ENCODE measurements at regions not wholly inside any gene's neighbourhood (a gene's known extent, or its start where the extent isn't known, plus 50 kb on each side); places are given as distances from the start of the nearest gene placed in this dataset.

DNA sequence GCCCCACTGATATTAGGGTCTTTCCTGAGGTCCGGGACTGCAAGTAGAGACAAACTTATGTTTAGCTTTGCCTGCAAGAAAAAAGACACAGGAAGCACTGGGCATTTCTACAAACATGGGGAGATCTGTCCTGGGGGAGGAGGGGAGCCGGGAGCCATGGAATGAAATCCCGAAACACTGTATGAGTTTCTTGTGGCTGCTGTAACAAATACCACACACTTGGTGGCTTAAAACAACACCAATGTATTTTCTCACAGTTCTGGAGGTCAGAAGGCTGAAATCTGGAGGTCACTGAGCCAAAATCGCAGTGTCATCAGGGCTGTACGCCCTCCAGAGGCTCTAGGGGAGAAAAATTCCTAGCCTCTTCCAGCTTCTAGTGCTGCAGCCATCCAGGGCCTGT is 114.0 kb upstream of the CHST15 start:
- TF ChIP-seq, protein P1, sequence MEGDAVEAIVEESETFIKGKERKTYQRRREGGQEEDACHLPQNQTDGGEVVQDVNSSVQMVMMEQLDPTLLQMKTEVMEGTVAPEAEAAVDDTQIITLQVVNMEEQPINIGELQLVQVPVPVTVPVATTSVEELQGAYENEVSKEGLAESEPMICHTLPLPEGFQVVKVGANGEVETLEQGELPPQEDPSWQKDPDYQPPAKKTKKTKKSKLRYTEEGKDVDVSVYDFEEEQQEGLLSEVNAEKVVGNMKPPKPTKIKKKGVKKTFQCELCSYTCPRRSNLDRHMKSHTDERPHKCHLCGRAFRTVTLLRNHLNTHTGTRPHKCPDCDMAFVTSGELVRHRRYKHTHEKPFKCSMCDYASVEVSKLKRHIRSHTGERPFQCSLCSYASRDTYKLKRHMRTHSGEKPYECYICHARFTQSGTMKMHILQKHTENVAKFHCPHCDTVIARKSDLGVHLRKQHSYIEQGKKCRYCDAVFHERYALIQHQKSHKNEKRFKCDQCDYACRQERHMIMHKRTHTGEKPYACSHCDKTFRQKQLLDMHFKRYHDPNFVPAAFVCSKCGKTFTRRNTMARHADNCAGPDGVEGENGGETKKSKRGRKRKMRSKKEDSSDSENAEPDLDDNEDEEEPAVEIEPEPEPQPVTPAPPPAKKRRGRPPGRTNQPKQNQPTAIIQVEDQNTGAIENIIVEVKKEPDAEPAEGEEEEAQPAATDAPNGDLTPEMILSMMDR (IDR thresholded peaks at IDR 0.05; ENCODE audit: insufficient read depth, low read depth, low read length, missing control alignments) = no peak
- no peak overlapping the region for H3K4me3 ChIP-seq (ENCODE audit: low read depth, low read length)
- no peak for DNase-seq (ENCODE audit: low read depth)

DNA sequence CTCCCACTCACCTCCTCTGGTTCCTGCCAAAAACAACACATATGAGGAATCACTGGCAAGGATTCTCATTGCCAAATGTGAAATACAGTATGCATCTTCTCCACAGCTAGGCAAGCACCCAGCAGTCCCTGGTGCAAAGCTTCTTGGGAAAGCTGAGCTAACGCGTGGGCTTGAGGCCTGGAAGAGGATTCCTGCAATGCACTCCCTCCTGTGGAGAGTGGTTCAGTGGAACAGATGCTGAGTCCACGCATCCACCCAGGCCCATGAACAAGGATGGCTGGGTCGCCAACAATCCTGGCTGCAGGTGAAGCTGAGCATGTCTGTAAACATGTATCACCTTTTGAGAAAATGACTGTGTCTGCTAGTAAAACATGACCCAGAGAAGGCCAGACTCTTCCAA is 113.2 kb upstream of the CHST15 start:
- H3K4me3 ChIP-seq (ENCODE audit: low read depth, low read length) = no peak overlapping the region
- TF ChIP-seq, protein P1 (IDR thresholded peaks at IDR 0.05; ENCODE audit: insufficient read depth, low read depth, low read length, missing control alignments) = no peak
- no peak for DNase-seq (ENCODE audit: low read depth)

DNA sequence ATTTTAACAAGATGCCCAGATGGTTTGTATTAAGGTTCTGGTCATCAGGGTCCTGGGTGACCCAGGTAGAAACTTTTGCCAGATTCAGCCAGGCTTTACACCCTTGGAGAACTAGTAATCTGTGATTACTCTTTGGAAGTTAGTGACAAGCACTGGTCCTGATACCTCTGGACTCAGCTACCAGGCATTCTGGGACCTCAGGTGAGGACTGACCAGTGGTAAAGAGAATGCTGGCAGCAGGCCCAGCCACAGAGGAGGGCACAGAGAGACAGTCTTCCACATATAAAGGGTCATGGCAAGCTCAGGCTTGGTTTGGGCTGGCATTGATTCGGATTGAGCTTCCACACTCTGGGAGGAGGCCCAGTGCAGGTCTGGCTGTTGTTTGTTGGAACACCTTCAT is 112.0 kb upstream of the CHST15 start:
- no peak for DNase-seq (ENCODE audit: low read depth)
- H3K4me3 ChIP-seq (ENCODE audit: low read depth, low read length) = no peak overlapping the region
- TF ChIP-seq, protein P1 (IDR thresholded peaks at IDR 0.05; ENCODE audit: insufficient read depth, low read depth, low read length, missing control alignments) = no peak

DNA sequence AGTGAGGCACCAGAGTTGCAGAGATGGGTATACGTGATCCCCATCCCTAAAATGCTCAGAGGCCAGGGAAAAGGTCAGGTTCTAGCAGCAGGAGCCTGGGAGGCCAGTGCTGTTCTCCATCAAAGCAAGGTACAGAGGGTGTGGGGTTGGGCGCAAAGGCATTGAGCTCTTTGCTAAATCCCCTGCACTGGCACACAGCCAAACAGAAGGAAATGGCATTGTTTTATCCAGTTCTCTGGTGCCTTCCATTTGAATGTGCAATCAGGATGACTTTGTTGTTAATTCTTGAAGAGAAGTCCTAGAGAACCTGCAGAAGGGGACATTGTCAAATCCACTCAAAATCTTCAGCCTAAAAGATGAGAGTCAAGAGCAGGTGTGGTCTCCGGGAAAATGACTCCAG is 111.3 kb upstream of the CHST15 start:
- no peak for DNase-seq (ENCODE audit: low read depth)
- H3K4me3 ChIP-seq (ENCODE audit: low read depth, low read length) = no peak overlapping the region
- TF ChIP-seq, protein P1 (IDR thresholded peaks at IDR 0.05; ENCODE audit: insufficient read depth, low read depth, low read length, missing control alignments) = no peak

DNA sequence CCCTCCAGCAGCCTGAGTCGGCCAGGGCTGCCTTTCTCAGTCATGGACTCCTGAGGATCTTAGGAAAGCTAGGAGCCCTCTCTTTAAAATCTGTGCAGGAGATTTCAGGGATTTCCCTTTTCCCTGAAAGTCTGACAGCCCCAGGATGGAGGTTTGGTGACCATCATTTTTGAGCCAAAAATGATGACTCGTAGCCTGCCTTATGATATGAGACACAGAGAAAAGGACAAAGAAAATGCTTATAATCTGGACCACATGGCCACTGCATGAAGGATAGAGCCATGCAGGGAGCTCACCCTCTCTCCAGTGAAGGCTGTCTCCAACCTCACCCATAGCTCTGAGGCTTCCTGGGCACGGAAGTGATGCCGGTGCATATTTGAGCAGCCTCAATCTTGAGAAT is 106.6 kb upstream of the CHST15 start:
- TF ChIP-seq, protein P1 (IDR thresholded peaks at IDR 0.05; ENCODE audit: insufficient read depth, low read depth, low read length, missing control alignments) = no peak
- no peak overlapping the region for H3K4me3 ChIP-seq (ENCODE audit: low read depth, low read length)
- DNase-seq (ENCODE audit: low read depth) = no peak

DNA sequence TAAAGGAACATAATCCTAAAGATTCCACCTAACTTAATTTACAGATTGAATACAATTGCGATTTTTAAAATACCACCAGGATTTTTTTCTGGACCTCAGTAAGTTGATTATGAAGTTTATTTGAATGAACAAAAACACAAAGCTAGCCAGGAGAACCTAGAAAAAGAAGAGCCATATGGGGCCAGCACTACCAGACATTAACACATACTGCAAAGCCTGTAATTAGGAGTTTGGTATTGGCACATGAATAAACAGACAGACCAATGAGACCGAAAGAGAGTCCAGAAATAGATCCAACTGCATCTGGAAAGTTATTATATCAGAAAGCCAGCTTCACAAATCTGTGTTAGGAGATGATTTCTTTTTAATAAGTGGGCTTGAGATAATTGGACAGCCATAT is 105.5 kb upstream of the CHST15 start:
- H3K4me3 ChIP-seq (ENCODE audit: low read depth, low read length) = no peak overlapping the region
- TF ChIP-seq, protein P1 (IDR thresholded peaks at IDR 0.05; ENCODE audit: insufficient read depth, low read depth, low read length, missing control alignments) = no peak
- no peak for DNase-seq (ENCODE audit: low read depth)

DNA sequence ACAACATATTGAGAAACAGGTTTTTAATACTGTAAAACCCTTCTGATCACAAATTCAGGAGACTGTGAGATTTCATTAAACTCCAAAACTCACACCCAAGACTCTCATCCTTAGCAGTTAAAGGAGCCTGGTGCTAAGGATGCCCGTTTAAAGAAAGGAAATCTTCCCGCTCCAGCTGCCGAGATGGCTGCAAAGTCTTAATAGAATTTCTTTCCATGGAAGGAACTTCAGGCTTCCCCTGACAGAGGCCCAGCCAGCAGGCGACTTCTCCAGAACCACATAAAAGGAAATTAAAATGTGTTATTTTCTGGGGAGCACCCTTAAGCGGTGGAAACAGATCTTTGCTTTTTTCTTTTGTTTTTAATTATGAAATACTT is 104.7 kb upstream of the CHST15 start:
- DNase-seq (ENCODE audit: low read depth) = no peak
- no peak overlapping the region for H3K4me3 ChIP-seq (ENCODE audit: low read depth, low read length)
- TF ChIP-seq, protein P1 (IDR thresholded peaks at IDR 0.05; ENCODE audit: insufficient read depth, low read depth, low read length, missing control alignments) = no peak

Measured in GM12865 (cell line).